HepG2 (cell line): ENCODE measurements at regions not wholly inside any gene's neighbourhood (a gene's known extent, or its start where the extent isn't known, plus 50 kb on each side); places are given as distances from the start of the nearest gene placed in this dataset.

Source experiments
- BATF2 ChIP-seq: sonication (generic); formaldehyde crosslinking; IDR thresholded peaks from 2 replicates; pipeline ENCODE4 v1.8.0; 2022; ENCODE audit warnings: mild to moderate bottlenecking, missing genetic modification reagents, moderate library complexity
- CTCF ChIP-seq: sonication (generic); formaldehyde crosslinking; IDR thresholded peaks from 2 replicates; pipeline ENCODE4 v1.5.0; 2020; ENCODE audit warnings: mild to moderate bottlenecking, missing genetic modification reagents, moderate library complexity
- FOXA1 ChIP-seq, 2 experiments: fragments of 450-650 bp in 1 of 2; sonication (generic) in 1 of 2; formaldehyde crosslinking in 1 of 2; IDR thresholded peaks; 2 replicates each; pipeline versions ENCODE4 v1.4.0 to v1.6.1; 2016 to 2020; ENCODE audit warnings: missing genetic modification reagents in 1 of 2
- FOXP1 ChIP-seq, 2 experiments: fragments of 450-650 bp in 1 of 2; IDR thresholded peaks; 2 replicates each; pipeline ENCODE4 v1.6.1; 2017 to 2018; ENCODE audit warnings: antibody characterized with exemption in 1 of 2
- POLR2A ChIP-seq, 2 experiments: IDR thresholded peaks; 2 replicates each; pipeline ENCODE4 v1.6.1; 2011; ENCODE audit warnings: low read depth in 2 of 2, low read length in 2 of 2, mild to moderate bottlenecking in 1 of 2, moderate library complexity in 1 of 2; ENCODE audit not compliant: insufficient read depth in 1 of 2
- SRSF9 ChIP-seq: fragments of 200-400 bp; formaldehyde crosslinking; IDR thresholded peaks from 2 replicates; pipeline ENCODE4 v1.6.1; 2018; ENCODE audit warnings: borderline replicate concordance, mild to moderate bottlenecking, low read depth, low read length; ENCODE audit not compliant: insufficient read depth, poor library complexity, severe bottlenecking
- TOE1 ChIP-seq: sonication (generic); formaldehyde crosslinking; IDR thresholded peaks from 2 replicates; pipeline ENCODE4 v1.4.0; 2020; ENCODE audit warnings: mild to moderate bottlenecking, missing genetic modification reagents
- UBTF ChIP-seq: sonication (generic); formaldehyde crosslinking; IDR thresholded peaks from 2 replicates; pipeline ENCODE4 v1.4.0; 2020; ENCODE audit warnings: mild to moderate bottlenecking, missing genetic modification reagents
- ZNF281 ChIP-seq: sonication (generic); formaldehyde crosslinking; IDR thresholded peaks from 2 replicates; pipeline ENCODE4 v1.4.0; 2020; ENCODE audit warnings: missing genetic modification reagents, borderline replicate concordance
- ZNF609 ChIP-seq: sonication (generic); formaldehyde crosslinking; IDR thresholded peaks from 2 replicates; pipeline ENCODE4 v1.4.0; 2020; ENCODE audit warnings: mild to moderate bottlenecking, missing genetic modification reagents, borderline replicate concordance

- TF ChIP-seq TOE1 (CRISPR knock-in tag) (no peak), SRSF9 (no peak), CTCF (CRISPR knock-in tag) (no peak), FOXA1 (IDR thresholded peaks at IDR 0.05) (no peak), FOXA1 (CRISPR knock-in tag; IDR thresholded peaks at IDR 0.05) (no peak), UBTF (no peak), ZNF281 (no peak), FOXP1 (IDR thresholded peaks at IDR 0.05) (no peak), FOXP1 (CRISPR knock-in tag; IDR thresholded peaks at IDR 0.05) (no peak), ZNF609 (CRISPR knock-in tag) (no peak), BATF2 (CRISPR knock-in tag) (no peak), POLR2A (IDR thresholded peaks at IDR 0.05; ENCODE audit: insufficient read depth in 1 of 2, low read depth in 2 of 2, low read length in 2 of 2) (no peak)
Measured at GRCh38 chr6:81655696-81656095, 96.8 kb downstream of the TENT5A start.
